Activated T-helper 1 cell treated with anti-CD3 and anti-CD28 coated beads, Interleukin-12 subunit alpha, Interleukin-12 subunit beta, Interleukin-2, Interleukin-4 antibody, amounts not matched to agents 30 ng/mL and 10 ng/mL and 1 ng/mL, durations not matched to agents 14 hours and 24 hours and 36 hours (primary cell): ENCODE measurements at regions not wholly inside any gene's neighbourhood (a gene's known extent, or its start where the extent isn't known, plus 50 kb on each side); places are given as distances from the start of the nearest gene placed in this dataset.
"Not testable (repeated sequence)": the region's sequence is repeated elsewhere in the genome, so short reads cannot be mapped to it uniquely, and the experiment has no call there.

Source experiments
- DNase-seq: peaks from one replicate; pipeline ENCODE4 v3.0.0; 2021; ENCODE audit warnings: low spot score
- H3K27ac Mint-ChIP-seq: one replicate; pipeline ENCODE4 v1.8.0; 2021; ENCODE audit warnings: mild to moderate bottlenecking, mixed read lengths
- H3K27me3 Mint-ChIP-seq: one replicate; pipeline ENCODE4 v1.8.0; 2022; ENCODE audit warnings: mild to moderate bottlenecking, moderate library complexity, mixed read lengths; ENCODE audit not compliant: insufficient read depth
- H3K36me3 Mint-ChIP-seq: one replicate; pipeline ENCODE4 v1.8.0; 2021; ENCODE audit warnings: low read depth, mixed read lengths
- H3K4me1 Mint-ChIP-seq: one replicate; pipeline ENCODE4 v1.8.0; 2021; ENCODE audit warnings: low read depth, mixed read lengths
- H3K4me3 Mint-ChIP-seq: one replicate; pipeline ENCODE4 v1.8.0; 2021; ENCODE audit warnings: mild to moderate bottlenecking, moderate library complexity, mixed read lengths
- H3K9me3 Mint-ChIP-seq: one replicate; pipeline ENCODE4 v1.8.0; 2021; ENCODE audit warnings: mixed read lengths
- intact Hi-C: fragments of 100-400 bp; cut with micrococcal nuclease; formaldehyde crosslinking; loops from one replicate; pipeline ENCODE4 v1.15.1; 2024

DNA sequence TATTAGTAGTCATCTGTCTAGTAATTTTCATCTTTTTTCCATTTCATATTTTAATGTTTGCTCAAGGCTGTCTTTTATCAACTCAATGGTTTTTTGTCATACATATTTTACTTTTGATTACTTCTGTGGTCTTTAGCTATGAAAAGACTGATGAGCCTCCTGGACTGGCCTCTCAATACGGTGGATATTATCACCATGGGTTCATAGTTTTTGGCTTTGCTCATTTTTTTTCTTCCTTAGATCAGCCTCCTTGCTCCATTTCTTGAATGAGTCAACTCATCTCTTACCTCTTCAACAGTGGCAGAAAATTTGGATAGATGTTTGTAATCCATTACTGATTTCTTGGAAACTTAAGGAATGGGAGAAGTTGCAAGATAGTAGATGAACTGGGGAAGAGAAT lies 80.1 kb upstream of the ELOVL5 start:
- no peaks in the 10 kb centered on the region for H3K9me3 Mint-ChIP-seq
- intact Hi-C loops, result loop anchor here (1.0 to 5.0 kb wide), 3 partner anchors 8 to 122 kb away; partner anchors contain the start of gene ELOVL5

DNA sequence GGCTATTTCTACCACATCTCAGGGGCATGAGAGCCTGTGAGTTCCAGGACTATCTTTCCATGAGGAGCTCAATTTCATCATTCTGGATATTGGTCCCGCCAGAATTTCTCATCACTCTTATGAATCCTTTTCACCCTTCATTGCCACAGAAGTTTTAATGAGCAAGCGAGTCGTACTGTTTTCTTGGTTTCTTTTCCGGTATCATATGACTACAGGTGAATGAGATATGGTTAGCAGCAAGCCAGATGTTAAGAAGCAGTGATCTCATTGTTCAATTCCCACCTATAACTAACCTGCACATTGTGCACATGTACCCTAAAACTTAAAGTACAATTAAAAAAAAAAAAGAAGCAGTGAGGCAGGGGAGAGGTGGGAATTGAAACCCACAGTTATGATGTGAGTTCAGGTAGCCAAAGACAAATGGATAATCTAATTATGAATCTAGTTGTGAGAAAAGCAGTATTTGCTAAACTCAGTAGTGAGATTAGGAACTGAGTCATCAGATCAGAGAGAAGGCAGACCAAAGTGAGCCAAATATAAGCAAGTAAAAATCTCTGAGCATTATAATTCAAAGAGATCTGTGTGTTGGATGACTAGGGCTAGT lies 78.0 kb upstream of the ELOVL5 start:
- intact Hi-C loops, result loop anchor here (1.0 to 5.0 kb wide), 4 partner anchors 15 to 119 kb away; partner anchors contain the start of gene ELOVL5
- Mint-ChIP-seq H3K9me3 (no peaks in the 10 kb centered on the region), H3K36me3 (no peaks in the 10 kb centered on the region), H3K4me3 (no peak overlapping the region), H3K27ac (no peak overlapping the region), H3K4me1 (peaks cover 28% of the 10 kb centered on the region), H3K27me3 (no peaks in the 10 kb centered on the region)
- no peak for DNase-seq

More for the DNA sequence above, 80.1 kb upstream of the ELOVL5 start:
- DNase-seq, result no peak
- no peak overlapping the region for H3K27ac Mint-ChIP-seq
- H3K27me3 Mint-ChIP-seq, result no peaks in the 10 kb centered on the region
- H3K4me3 Mint-ChIP-seq, result no peak overlapping the region
- peaks cover 31% of the 10 kb centered on the region for H3K4me1 Mint-ChIP-seq
- no peaks in the 10 kb centered on the region for H3K36me3 Mint-ChIP-seq

DNA sequence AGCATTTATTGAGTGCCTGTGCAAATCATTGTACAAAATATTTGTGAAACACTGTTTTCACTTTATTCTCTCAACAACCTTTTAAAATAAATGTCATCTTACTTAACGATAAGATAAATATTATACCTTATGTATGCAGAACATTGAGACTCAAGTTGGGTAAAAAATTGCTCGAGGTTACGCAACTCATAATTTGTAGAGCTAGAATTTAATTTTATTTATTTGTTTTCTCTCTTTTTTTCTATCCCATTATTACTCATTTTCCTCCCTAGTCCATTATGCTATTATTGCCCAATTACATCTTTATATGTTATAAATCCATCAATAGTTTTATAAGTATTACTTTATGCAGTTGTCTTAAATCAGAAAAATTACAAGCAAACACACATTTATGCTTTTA lies 77.4 kb upstream of the ELOVL5 start:
- H3K4me1 Mint-ChIP-seq, result peaks cover 24% of the 10 kb centered on the region
- H3K4me3 Mint-ChIP-seq, result no peak overlapping the region
- no peak for DNase-seq
- intact Hi-C loops, result loop anchor here (2.0 to 5.0 kb wide), 3 partner anchors 65 to 119 kb away; partner anchors contain the start of gene ELOVL5
- H3K36me3 Mint-ChIP-seq, result no peaks in the 10 kb centered on the region
- no peaks in the 10 kb centered on the region for H3K27me3 Mint-ChIP-seq
- no peak overlapping the region for H3K27ac Mint-ChIP-seq
- no peaks in the 10 kb centered on the region for H3K9me3 Mint-ChIP-seq

DNA sequence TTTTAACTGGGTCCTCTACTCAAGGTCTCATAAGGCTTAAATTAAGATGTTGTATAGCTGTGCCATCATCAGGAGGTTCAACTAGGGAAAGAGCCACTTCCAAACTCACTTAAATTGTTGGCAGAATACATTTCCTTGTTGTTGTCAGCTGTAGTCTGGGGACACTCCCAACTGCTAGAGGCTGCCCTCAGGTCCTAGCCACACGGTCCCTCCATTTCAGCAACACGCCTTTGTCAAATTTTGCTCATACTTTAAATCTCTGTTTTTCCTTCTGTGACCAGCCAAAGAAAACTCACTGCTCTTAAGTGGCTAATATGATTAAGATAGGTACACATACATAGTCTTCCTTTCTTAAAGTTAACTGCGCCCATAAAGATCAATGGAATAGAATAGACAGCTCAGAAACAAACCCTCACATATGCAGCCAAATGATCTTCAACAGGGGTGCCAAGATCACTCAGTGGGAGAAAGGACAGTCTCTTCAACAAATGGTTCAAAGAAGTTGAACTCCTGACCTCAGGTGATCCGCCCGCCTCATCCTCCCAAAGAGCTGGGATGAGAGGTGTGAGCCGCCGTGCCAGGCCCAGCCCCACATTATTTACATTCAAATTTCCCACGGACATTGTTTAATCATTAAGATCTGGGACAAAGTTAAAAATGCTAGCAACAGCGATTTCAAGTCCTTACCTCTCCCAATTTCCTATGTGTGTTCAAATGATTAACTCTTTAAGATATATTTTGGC lies 76.4 kb upstream of the ELOVL5 start:
- DNase-seq, result no peak
- H3K9me3 Mint-ChIP-seq, result no peaks in the 10 kb centered on the region
- H3K4me3 Mint-ChIP-seq, result no peak overlapping the region
- H3K36me3 Mint-ChIP-seq, result no peaks in the 10 kb centered on the region
- intact Hi-C loops, result loop anchor here (5.0 kb wide), 2 partner anchors 78 to 118 kb away; partner anchors contain the start of gene ELOVL5
- H3K27ac Mint-ChIP-seq, result no peak overlapping the region
- no peaks in the 10 kb centered on the region for H3K27me3 Mint-ChIP-seq
- peaks cover 24% of the 10 kb centered on the region for H3K4me1 Mint-ChIP-seq

DNA sequence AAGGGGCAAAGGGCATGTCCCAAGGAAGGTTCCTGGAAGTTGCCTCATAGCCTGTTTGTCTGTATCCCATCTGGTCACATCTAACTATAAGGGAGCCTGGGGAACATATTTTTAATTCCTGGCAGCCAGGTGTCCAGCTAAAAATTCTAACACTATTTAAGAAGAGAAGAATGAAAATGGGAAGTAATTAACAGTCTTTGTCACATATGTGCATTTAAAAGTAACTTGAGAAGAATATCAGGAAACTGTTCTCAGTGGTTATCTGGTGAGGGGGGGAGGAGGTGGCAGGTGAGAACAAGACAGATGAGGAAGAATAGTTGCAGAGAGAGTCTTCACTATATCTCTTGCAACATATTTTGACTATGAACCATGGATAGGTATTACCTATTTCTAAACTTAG lies 75.5 kb upstream of the ELOVL5 start:
- Mint-ChIP-seq H3K9me3 (no peaks in the 10 kb centered on the region), H3K4me1 (peaks cover 20% of the 10 kb centered on the region), H3K27me3 (no peaks in the 10 kb centered on the region), H3K27ac (no peak overlapping the region), H3K36me3 (no peaks in the 10 kb centered on the region), H3K4me3 (no peak overlapping the region)
- intact Hi-C loops, result no loop called here
- no peak for DNase-seq

DNA sequence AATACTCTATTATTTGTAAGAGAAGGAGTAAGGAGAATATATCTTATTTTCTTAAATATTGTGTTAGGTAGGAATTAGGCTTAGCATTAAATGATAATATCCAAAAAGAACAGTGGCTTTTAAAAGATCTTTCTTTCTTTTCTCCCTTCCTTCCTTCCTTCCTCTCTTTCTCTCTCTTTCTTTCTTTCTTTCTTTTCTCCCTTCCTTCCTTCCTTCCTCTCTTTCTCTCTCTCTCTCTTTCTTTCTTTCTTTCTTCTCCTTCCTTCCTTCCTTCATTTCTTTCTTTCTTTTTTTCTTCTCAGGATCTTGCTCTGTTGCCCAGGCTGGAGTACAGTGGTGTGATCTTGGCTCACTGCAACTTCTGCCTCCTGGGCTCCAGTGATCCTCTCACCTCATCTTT lies 74.8 kb upstream of the ELOVL5 start:
- H3K27me3 Mint-ChIP-seq, intact Hi-C loops, H3K9me3 Mint-ChIP-seq, H3K36me3 Mint-ChIP-seq, H3K27ac Mint-ChIP-seq, H3K4me3 Mint-ChIP-seq, DNase-seq: not testable (repeated sequence)
- peaks cover 16% of the 10 kb centered on the region for H3K4me1 Mint-ChIP-seq

DNA sequence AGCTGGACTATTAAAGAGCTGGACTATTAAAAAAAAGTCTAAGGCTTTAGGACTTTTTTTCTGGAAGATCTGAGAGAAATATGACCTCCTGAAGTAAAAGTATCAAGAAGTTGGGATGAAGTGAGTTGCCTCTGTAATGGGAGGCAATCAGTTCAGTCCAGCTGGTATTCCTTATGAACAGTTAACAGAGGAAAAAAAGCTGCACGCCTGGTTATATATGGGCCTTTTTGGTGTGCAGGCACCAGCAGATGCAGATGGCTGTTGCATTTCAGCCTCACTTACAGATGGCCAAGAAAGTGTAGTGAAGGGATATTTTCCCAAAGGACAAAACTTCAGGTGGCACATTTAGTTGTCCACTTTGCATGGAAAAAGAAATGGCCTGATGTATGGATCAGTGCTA lies 70.3 kb upstream of the ELOVL5 start:
- no peak overlapping the region for H3K27ac Mint-ChIP-seq
- intact Hi-C loops, result no loop called here
- no peaks in the 10 kb centered on the region for H3K4me1 Mint-ChIP-seq
- DNase-seq, result no peak
- H3K27me3 Mint-ChIP-seq, result no peaks in the 10 kb centered on the region
- H3K36me3 Mint-ChIP-seq, result no peaks in the 10 kb centered on the region
- no peak overlapping the region for H3K4me3 Mint-ChIP-seq
- no peaks in the 10 kb centered on the region for H3K9me3 Mint-ChIP-seq

DNA sequence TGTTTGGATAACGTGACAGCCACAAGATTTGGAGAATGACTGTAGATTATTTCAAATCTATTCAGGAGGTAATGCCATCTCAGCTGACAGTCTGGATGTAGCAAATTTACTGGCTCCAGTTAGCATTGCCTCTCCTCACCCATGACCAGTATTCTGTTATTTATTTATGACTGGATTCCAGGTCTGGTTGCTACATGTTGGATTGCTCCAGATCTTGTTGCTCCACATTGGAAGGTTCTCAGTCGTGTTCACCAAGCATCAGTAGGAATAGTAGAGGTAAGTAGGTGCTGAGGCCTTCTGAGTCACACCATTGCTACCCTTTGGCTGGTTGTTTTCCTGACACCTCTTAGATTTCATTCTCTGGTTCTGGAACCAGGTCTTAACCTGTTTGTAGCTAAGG lies 69.5 kb upstream of the ELOVL5 start:
- Mint-ChIP-seq H3K4me1 (no peaks in the 10 kb centered on the region), H3K27ac (no peak overlapping the region), H3K27me3 (no peaks in the 10 kb centered on the region), H3K36me3 (no peaks in the 10 kb centered on the region), H3K4me3 (no peak overlapping the region), H3K9me3 (no peaks in the 10 kb centered on the region)
- intact Hi-C loops, result no loop called here
- no peak for DNase-seq

DNA sequence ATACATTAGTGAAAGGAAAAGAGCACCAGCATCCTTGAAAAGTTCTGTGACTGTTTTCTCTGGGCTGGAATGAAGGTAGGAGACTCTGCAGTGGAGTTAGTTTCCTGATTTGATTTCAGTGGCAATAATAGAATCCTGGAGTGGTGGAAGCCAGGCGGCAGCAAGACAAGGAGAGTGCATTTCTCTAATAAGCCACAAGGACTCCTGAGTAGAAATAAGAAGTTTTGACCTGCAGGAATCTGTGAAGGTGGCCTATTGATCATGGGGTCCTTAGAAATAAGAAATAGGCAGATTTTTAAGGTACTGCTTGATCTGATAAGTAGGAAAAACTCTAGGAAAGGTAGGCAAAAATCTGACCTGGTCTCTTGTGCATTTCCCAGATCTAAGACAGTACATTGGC lies 68.4 kb upstream of the ELOVL5 start:
- no peak for DNase-seq
- Mint-ChIP-seq H3K27me3 (no peaks in the 10 kb centered on the region), H3K4me3 (no peak overlapping the region), H3K9me3 (no peaks in the 10 kb centered on the region), H3K4me1 (no peaks in the 10 kb centered on the region), H3K27ac (no peak overlapping the region), H3K36me3 (no peaks in the 10 kb centered on the region)
- intact Hi-C loops, result no loop called here

DNA sequence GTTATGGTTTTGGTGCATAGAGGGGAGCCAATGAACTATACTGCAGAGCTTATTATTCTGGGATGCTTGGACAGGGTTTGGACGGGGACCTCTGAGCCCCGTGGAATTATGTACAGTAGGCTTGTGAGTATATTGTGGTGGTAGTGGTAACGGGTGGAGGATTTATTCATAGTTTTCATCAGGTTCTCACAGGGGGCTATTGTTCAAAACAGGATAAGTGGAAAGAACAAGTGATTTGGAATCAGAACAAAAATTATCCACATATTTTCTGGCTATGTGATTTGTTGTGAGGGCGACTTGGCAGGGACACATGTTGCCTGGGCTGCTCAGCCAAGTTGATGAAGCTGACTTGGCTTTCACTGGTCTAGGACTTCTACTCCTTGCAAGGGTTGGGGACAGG lies 64.6 kb upstream of the ELOVL5 start:
- peaks cover 2% of the 10 kb centered on the region for H3K27me3 Mint-ChIP-seq
- H3K27ac Mint-ChIP-seq, result no peak overlapping the region
- H3K4me3 Mint-ChIP-seq, result no peak overlapping the region
- no peaks in the 10 kb centered on the region for H3K4me1 Mint-ChIP-seq
- no peak for DNase-seq
- intact Hi-C loops, result loop anchor here (5.0 kb wide), 2 partner anchors 66 to 106 kb away; partner anchors contain the start of gene ELOVL5
- no peaks in the 10 kb centered on the region for H3K9me3 Mint-ChIP-seq
- no peaks in the 10 kb centered on the region for H3K36me3 Mint-ChIP-seq

DNA sequence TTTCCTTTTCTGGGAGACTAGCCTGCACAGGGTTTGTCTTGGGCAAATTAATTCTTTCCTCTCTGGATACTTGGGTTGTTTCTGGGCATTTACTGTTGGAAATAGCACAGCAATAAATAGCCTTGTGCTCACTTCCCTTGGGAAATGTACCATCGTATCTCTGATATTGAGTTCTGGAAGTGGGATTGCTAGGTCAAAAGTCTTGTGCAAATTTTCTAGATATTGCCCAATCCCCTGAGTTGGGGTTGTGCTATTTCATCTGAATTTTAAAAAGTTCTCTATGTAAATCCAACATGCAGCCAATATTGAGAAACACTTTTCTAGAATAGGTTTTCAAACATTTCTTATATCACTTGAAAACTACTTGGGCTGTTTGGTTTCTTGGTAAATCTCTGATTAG lies 64.0 kb upstream of the ELOVL5 start:
- no peaks in the 10 kb centered on the region for H3K36me3 Mint-ChIP-seq
- H3K4me1 Mint-ChIP-seq, result no peaks in the 10 kb centered on the region
- H3K9me3 Mint-ChIP-seq, result no peaks in the 10 kb centered on the region
- no peak for DNase-seq
- peaks cover 2% of the 10 kb centered on the region for H3K27me3 Mint-ChIP-seq
- intact Hi-C loops, result loop anchor here (5.0 kb wide), 2 partner anchors 65 to 105 kb away; partner anchors contain the start of gene ELOVL5
- no peak overlapping the region for H3K27ac Mint-ChIP-seq
- no peak overlapping the region for H3K4me3 Mint-ChIP-seq

DNA sequence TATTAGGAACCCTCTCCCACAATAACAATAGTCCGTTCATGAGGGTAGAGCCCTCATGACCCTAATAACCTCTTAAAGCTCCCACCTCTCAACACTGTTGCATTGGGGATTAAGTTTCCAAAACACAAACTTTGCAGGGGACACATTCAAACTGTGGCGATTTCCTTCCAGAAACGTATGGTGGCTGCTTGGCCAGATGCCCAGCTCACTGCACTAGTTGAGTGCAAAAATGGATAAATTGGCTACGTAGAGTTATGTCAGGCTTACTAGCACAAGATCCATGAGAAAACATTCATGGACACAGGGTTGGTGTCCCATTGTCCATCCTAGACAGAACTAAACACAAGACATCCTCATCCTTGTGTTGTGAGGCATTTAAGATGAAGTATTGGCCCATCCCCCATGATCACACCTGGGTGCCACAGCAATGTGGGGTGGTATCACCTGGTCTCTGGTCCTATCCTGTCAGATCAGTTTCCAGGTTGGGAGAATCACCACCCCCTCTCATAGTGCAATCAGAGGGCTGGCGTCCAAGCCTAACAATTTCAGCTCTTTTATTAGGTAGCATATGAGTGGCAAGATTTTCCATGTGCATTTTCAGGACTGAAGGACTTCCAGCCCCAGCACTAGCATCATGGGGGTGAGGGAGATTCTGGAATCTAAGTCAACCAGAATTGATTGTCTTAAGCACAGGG lies 63.4 kb upstream of the ELOVL5 start:
- no peak for DNase-seq
- intact Hi-C loops, result loop anchor here (5.0 kb wide), 2 partner anchors 65 to 105 kb away; partner anchors contain the start of gene ELOVL5
- Mint-ChIP-seq H3K27me3 (peaks cover 2% of the 10 kb centered on the region), H3K36me3 (no peaks in the 10 kb centered on the region), H3K4me3 (no peak overlapping the region), H3K4me1 (no peaks in the 10 kb centered on the region), H3K27ac (no peak overlapping the region), H3K9me3 (no peaks in the 10 kb centered on the region)

DNA sequence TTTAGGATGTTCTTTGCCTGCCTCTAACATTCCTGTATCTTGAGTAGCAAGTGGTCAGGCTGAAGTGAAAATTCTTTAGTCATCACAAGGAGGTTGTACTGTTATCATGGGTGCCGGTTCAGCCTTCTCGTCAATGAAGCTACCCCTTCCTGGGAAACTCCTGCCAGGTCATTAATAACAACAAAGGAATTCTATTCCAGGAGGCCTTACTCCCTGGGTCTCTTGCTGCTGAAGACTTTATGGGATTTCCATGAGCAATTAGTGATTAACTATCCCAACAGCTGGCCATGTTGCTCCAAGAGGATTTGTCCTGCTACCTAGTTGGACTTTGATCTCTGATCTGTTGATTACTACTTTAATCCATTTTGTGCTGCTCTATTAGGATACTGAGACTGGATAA lies 62.7 kb upstream of the ELOVL5 start:
- H3K27me3 Mint-ChIP-seq, result peaks cover 2% of the 10 kb centered on the region
- no peaks in the 10 kb centered on the region for H3K9me3 Mint-ChIP-seq
- H3K4me1 Mint-ChIP-seq, result no peaks in the 10 kb centered on the region
- no peaks in the 10 kb centered on the region for H3K36me3 Mint-ChIP-seq
- DNase-seq, result no peak
- intact Hi-C loops, result loop anchor here (5.0 kb wide), 2 partner anchors 64 to 104 kb away; partner anchors contain the start of gene ELOVL5
- no peak overlapping the region for H3K27ac Mint-ChIP-seq
- no peak overlapping the region for H3K4me3 Mint-ChIP-seq
